Caki2 (cell line): ENCODE measurements at regions not wholly inside any gene's neighbourhood (a gene's known extent, or its start where the extent isn't known, plus 50 kb on each side); places are given as distances from the start of the nearest gene placed in this dataset.
A peak's percentile ranks its signal among the peaks of the same experiment; 100 is the strongest.

ENCODE experiments used
- DNase-seq: peaks from one replicate; pipeline ENCODE4 v3.0.0-alpha.2; 2015; ENCODE audit warnings: low read depth
- in situ Hi-C: cut with HindIII; loops from 2 replicates; pipeline ENCODE4 v1.10.0; 2016; ENCODE audit warnings: low sequenced_read_pairs, low pct_unique_long_range_greater_than_20kb, mixed read lengths

GRCh38 chr7:41065663-41066062 lies 637.2 kb downstream of the INHBA start:
- in situ Hi-C loops, result no loop called here
- no peak for DNase-seq

- in situ Hi-C loops, result no loop called here
- DNase-seq, result no peak
Observed at GRCh38 chr7:41063116-41063515, 639.8 kb downstream of the INHBA start.

- in situ Hi-C loops, result no loop called here
- no peak for DNase-seq
Observed at GRCh38 chr7:41060796-41061195, 642.1 kb downstream of the INHBA start.

GRCh38 chr7:41059796-41060195 lies 643.1 kb downstream of the INHBA start:
- in situ Hi-C loops, result no loop called here
- no peak for DNase-seq

- DNase-seq, result no peak
Observed at GRCh38 chr7:41058986-41059741, 643.7 kb downstream of the INHBA start.

DNA sequence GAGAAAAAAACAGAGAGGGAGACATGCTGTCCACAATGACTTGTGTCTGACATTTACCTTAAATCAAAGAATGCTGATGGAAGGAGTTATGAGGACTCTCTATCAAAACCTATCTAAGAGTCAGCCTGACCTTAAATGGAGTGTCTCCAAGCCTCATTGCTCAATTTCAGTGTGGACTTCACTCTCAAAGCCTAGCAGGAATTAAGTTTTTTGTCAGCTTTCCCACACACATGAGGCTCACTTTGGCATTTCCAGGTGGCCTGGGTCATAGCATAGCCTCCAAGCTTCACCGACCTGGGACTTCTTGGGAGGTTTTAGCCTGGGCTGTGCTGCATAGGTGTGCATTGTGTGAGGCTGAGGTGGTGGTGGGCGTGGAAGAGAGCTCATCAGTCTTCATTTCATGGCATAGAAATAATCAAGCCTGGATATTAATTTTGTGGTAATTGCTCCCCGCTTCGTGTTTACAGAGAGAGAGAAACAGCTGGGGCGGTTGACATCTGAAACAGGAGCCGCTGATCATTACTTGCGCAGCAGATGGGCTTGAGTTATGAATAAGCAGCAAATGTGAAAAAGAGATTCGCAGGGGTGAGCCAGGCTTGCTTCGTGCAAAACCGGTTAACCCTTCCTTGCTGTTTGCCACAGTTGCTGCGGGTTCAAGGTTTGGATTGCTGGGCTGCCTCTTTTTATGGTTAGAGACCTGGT lies 647.8 kb downstream of the INHBA start:
- DNase-seq, result no peak
- in situ Hi-C loops, result no loop called here

More at GRCh38 chr7:41058986-41059741, 643.7 kb downstream of the INHBA start:
- in situ Hi-C loops, result no loop called here

DNA sequence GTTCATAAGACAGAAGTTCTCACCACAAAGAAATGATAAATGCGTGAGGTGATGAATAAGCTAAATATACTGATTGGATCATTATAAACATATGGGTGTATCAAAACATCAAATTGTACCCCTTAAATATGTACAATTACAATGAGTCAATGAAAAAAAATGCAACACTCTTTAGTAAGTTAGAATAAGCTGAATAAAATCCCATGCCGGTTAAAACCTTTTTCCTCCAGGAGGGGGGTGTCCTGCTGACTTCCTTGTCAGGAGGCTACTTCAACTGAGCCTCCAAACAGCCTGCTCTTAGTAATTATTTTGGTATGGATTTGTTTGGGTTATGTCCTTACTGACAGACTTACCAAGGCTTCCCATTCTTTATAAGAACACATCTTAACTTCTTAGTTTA lies 649.1 kb downstream of the INHBA start:
- DNase-seq, result no peak
- in situ Hi-C loops, result no loop called here

DNA sequence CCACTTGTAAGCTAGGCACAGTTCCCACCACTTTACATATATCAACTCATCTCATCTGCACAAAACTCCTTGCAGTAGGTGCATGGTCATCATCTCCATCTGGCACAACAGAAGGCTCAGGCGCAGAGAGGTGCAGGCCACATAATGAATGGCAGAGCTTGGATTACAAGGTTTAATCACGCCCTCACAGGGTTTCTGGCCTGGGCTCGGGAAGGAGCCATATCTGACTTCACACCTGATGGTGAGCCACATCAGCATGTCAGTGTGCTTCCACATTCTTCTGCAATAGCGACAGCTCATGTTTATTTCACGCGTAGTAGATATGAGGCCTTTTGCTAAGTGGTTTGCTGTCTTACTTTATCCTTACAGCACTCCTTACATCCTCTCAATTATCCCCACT lies 650.2 kb downstream of the INHBA start:
- no peak for DNase-seq
- in situ Hi-C loops, result no loop called here

DNA sequence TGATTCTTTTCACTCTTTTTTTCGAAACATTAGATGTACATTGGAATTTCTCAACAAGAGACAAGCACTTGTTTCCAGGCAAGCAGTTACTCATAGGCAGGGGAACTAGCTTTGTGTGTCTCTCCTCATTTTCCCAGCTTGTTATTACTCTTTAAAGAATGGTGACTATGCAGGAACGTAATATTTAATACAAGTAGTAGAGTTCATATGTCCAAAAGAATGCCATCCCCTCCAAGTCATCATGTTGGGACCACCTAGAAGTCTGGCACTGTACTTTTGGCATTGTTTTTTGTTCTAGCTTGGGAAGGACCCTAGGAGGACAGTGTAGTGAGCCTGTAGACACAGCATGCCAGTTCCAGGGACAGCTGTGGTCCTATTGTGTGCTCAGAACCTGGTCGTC lies 650.7 kb downstream of the INHBA start:
- DNase-seq, result no peak
- in situ Hi-C loops, result no loop called here

GRCh38 chr7:41051535-41051934 lies 651.4 kb downstream of the INHBA start:
- in situ Hi-C loops, result no loop called here
- no peak for DNase-seq

DNA sequence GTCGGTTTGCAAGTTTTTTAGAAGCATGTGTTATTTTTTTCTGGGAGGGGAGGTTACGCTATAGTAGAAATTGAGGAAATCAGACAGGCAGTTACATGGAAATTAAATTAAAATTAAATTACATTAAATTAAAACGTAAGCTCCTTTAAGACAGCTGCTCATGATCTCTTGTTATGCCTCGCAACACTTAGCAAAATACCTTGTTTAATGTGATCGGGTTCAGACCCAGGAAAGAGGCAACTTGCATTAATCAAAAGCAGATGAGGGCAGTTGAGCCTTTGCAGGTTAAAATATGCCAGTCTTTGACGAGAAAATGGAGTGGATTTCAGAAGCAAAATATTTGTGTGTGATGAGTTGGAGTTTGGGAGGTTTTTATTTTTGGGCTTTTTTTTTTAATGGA lies 651.8 kb downstream of the INHBA start:
- in situ Hi-C loops, result no loop called here
- DNase-seq, result no peak

DNA sequence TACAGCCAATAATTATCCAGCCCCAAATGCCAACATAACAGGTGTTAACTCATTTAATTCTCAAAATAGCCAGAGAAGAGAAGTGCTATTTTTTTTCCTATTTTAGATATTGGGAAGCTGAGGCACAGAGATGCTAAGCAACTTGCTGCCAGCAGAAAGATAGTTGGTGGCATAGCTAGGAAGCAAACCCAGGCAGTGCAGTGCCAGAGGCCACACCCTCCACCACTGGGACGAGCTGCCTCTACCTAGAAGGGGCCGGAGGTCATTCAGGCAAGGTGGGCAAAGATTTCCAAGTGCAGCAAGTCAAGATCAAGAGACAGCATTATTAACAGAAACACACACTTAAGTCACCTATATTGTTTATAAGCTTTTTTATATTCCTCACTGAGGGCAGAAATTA lies 654.1 kb downstream of the INHBA start:
- no peak for DNase-seq
- in situ Hi-C loops, result no loop called here

GRCh38 chr7:41047789-41048191 lies 655.1 kb downstream of the INHBA start:
- in situ Hi-C loops, result no loop called here
- DNase-seq, result no peak

GRCh38 chr7:41047211-41047610 lies 655.7 kb downstream of the INHBA start:
- in situ Hi-C loops, result no loop called here
- DNase-seq, result no peak

DNA sequence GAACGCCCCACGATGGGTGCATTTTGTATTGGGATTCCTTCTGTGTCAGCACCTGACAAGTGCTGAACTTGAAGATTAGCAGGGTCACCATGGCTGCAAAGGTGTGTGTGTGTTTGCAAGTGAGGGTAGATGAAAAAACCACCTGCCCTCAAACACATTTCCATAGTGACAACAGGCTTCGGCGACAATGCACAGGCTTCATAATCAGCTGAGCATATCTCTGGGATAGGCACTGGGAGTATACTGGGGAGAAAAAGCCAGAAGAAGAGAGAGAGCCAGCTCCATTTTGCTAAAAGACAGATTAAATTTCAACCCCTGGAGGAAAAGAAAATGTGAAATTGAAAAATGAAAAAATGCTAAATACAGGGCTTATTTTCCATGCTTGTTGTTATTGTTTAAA lies 656.1 kb downstream of the INHBA start:
- in situ Hi-C loops, result no loop called here
- no peak for DNase-seq

GRCh38 chr7:41046221-41046761 lies 656.6 kb downstream of the INHBA start:
- no peak for DNase-seq
- in situ Hi-C loops, result no loop called here

DNA sequence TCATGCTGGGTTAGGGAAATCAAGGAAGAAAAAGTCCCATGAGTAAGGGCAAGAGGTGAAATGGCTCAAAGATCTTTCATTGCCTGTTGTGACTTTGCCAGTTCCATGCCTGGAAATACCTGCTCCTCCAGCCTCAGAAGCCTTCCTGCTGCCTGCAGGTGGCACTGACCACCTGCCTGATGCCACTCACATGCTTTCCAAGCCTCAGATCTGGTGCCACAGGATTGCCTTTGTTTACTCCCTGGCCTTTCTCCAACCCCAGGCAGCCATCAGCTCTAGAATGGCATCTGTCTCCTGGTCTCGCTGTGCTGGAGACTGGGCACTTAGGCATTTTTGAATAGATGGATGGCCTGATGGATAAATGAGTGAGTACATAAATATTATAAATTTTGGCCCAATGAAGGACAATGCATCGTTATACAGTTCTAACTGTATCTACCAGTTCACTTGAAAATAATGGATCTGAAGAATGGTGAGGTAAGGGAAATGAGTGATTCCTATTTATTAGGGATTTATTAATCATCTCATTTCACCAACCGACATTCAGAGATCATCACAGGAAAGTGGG lies 657.2 kb downstream of the INHBA start:
- peak; percentile 30 for DNase-seq
- in situ Hi-C loops, result no loop called here

- DNase-seq, result no peak
- in situ Hi-C loops, result no loop called here
Observed at GRCh38 chr7:41039981-41040380, 662.9 kb downstream of the INHBA start.

DNA sequence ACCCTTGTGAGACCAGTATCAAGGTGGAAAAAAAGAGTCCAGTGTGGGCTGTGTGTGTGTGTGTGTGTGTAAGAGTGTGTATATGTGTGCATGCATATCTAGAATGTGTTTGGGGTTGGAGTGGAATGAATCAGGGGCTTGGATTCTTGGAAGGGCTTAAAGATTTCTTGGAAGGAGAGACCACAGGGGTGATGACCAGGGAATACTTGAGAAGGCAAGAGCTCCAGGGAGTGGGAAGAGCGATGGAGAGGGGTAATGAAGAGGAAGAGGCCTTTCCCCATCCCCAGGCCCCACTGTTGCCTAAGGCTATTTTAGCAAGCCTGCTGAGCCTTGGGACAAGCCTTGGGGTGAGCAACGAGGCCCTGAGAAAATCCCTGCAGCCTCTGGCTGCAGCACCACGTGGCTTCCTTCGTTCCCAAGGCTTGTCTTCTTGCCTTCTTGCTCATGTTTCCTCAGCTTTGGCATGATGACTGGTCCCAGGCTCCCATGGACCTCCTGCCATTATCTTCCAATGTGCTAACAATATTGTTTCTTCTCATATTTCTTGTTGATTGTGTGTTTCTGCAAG lies 663.4 kb downstream of the INHBA start:
- in situ Hi-C loops, result no loop called here
- no peak for DNase-seq
